ENCODE measurements at regions not wholly inside any gene's neighbourhood (a gene's known extent, or its start where the extent isn't known, plus 50 kb on each side); places are given as distances from the start of the nearest gene placed in this dataset.

- TF ChIP-seq, protein P1, sequence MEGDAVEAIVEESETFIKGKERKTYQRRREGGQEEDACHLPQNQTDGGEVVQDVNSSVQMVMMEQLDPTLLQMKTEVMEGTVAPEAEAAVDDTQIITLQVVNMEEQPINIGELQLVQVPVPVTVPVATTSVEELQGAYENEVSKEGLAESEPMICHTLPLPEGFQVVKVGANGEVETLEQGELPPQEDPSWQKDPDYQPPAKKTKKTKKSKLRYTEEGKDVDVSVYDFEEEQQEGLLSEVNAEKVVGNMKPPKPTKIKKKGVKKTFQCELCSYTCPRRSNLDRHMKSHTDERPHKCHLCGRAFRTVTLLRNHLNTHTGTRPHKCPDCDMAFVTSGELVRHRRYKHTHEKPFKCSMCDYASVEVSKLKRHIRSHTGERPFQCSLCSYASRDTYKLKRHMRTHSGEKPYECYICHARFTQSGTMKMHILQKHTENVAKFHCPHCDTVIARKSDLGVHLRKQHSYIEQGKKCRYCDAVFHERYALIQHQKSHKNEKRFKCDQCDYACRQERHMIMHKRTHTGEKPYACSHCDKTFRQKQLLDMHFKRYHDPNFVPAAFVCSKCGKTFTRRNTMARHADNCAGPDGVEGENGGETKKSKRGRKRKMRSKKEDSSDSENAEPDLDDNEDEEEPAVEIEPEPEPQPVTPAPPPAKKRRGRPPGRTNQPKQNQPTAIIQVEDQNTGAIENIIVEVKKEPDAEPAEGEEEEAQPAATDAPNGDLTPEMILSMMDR (IDR thresholded peaks at IDR 0.05; ENCODE audit: low read depth, low read length) = no peak
- TF ChIP-seq EZH2phosphoT487 (IDR thresholded peaks at IDR 0.05; ENCODE audit: low read depth) = no peak
These were observed 114.3 kb upstream of the FXR1 start for GRCh38 chr3:180798197-180798596.
